ENCODE measurements at regions not wholly inside any gene's neighbourhood (a gene's known extent, or its start where the extent isn't known, plus 50 kb on each side); places are given as distances from the start of the nearest gene placed in this dataset.

DNA sequence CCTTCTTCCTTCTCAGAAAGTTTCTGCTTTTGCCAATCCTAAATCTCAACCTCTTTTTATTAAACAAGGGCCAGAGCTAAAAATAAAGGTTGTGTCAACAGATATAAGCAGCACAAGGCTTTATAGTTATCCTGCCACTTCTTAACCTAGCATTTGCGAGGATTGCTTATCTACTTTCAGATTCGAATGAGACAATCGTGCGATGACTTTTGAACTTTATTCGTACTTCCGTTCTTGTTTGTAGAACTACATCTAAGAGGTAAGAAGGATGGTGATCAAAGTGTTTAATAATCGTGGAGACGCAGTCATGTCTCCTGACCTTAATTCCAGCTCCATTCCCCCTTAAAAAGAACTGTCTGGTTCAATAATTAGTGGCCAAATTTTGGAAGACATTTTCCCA, 578.6 kb downstream of the PIK3C3 start:
- TF ChIP-seq, protein P1, sequence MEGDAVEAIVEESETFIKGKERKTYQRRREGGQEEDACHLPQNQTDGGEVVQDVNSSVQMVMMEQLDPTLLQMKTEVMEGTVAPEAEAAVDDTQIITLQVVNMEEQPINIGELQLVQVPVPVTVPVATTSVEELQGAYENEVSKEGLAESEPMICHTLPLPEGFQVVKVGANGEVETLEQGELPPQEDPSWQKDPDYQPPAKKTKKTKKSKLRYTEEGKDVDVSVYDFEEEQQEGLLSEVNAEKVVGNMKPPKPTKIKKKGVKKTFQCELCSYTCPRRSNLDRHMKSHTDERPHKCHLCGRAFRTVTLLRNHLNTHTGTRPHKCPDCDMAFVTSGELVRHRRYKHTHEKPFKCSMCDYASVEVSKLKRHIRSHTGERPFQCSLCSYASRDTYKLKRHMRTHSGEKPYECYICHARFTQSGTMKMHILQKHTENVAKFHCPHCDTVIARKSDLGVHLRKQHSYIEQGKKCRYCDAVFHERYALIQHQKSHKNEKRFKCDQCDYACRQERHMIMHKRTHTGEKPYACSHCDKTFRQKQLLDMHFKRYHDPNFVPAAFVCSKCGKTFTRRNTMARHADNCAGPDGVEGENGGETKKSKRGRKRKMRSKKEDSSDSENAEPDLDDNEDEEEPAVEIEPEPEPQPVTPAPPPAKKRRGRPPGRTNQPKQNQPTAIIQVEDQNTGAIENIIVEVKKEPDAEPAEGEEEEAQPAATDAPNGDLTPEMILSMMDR (IDR thresholded peaks at IDR 0.05): no peak
- no peak for TF ChIP-seq POLR2AphosphoS5 (IDR thresholded peaks at IDR 0.05; ENCODE audit: low read depth, low read length)
- TF ChIP-seq TAF1 (IDR thresholded peaks at IDR 0.05; ENCODE audit: borderline replicate concordance, low read depth, low read length): no peak
- TF ChIP-seq, protein P2, sequence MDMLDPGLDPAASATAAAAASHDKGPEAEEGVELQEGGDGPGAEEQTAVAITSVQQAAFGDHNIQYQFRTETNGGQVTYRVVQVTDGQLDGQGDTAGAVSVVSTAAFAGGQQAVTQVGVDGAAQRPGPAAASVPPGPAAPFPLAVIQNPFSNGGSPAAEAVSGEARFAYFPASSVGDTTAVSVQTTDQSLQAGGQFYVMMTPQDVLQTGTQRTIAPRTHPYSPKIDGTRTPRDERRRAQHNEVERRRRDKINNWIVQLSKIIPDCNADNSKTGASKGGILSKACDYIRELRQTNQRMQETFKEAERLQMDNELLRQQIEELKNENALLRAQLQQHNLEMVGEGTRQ (IDR thresholded peaks at IDR 0.05; ENCODE audit: borderline replicate concordance, low read depth, low read length): no peak
- TF ChIP-seq, protein P3, sequence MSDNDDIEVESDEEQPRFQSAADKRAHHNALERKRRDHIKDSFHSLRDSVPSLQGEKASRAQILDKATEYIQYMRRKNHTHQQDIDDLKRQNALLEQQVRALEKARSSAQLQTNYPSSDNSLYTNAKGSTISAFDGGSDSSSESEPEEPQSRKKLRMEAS (IDR thresholded peaks at IDR 0.05; ENCODE audit: low read depth): no peak
- no peak for TF ChIP-seq TCF12 (IDR thresholded peaks at IDR 0.05)
- TF ChIP-seq, protein P4, sequence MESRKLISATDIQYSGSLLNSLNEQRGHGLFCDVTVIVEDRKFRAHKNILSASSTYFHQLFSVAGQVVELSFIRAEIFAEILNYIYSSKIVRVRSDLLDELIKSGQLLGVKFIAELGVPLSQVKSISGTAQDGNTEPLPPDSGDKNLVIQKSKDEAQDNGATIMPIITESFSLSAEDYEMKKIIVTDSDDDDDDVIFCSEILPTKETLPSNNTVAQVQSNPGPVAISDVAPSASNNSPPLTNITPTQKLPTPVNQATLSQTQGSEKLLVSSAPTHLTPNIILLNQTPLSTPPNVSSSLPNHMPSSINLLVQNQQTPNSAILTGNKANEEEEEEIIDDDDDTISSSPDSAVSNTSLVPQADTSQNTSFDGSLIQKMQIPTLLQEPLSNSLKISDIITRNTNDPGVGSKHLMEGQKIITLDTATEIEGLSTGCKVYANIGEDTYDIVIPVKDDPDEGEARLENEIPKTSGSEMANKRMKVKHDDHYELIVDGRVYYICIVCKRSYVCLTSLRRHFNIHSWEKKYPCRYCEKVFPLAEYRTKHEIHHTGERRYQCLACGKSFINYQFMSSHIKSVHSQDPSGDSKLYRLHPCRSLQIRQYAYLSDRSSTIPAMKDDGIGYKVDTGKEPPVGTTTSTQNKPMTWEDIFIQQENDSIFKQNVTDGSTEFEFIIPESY (IDR thresholded peaks at IDR 0.05; ENCODE audit: borderline replicate concordance, low read depth): no peak
- TF ChIP-seq SMC3 (IDR thresholded peaks at IDR 0.05; ENCODE audit: low read depth, low read length): no peak
- TF ChIP-seq, protein P5, sequence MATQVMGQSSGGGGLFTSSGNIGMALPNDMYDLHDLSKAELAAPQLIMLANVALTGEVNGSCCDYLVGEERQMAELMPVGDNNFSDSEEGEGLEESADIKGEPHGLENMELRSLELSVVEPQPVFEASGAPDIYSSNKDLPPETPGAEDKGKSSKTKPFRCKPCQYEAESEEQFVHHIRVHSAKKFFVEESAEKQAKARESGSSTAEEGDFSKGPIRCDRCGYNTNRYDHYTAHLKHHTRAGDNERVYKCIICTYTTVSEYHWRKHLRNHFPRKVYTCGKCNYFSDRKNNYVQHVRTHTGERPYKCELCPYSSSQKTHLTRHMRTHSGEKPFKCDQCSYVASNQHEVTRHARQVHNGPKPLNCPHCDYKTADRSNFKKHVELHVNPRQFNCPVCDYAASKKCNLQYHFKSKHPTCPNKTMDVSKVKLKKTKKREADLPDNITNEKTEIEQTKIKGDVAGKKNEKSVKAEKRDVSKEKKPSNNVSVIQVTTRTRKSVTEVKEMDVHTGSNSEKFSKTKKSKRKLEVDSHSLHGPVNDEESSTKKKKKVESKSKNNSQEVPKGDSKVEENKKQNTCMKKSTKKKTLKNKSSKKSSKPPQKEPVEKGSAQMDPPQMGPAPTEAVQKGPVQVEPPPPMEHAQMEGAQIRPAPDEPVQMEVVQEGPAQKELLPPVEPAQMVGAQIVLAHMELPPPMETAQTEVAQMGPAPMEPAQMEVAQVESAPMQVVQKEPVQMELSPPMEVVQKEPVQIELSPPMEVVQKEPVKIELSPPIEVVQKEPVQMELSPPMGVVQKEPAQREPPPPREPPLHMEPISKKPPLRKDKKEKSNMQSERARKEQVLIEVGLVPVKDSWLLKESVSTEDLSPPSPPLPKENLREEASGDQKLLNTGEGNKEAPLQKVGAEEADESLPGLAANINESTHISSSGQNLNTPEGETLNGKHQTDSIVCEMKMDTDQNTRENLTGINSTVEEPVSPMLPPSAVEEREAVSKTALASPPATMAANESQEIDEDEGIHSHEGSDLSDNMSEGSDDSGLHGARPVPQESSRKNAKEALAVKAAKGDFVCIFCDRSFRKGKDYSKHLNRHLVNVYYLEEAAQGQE (IDR thresholded peaks at IDR 0.05; ENCODE audit: low read depth, low read length): no peak
- no peak for TF ChIP-seq EP300 (IDR thresholded peaks at IDR 0.05; ENCODE audit: borderline replicate concordance in 1 of 2, low read depth in 1 of 2, low read length in 1 of 2)
- TF ChIP-seq, protein P6, sequence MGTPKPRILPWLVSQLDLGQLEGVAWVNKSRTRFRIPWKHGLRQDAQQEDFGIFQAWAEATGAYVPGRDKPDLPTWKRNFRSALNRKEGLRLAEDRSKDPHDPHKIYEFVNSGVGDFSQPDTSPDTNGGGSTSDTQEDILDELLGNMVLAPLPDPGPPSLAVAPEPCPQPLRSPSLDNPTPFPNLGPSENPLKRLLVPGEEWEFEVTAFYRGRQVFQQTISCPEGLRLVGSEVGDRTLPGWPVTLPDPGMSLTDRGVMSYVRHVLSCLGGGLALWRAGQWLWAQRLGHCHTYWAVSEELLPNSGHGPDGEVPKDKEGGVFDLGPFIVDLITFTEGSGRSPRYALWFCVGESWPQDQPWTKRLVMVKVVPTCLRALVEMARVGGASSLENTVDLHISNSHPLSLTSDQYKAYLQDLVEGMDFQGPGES (IDR thresholded peaks at IDR 0.05; ENCODE audit: low read depth, low read length): no peak
- no peak for TF ChIP-seq YY1 (IDR thresholded peaks at IDR 0.05; ENCODE audit: low read depth)
- no peak for TF ChIP-seq FOXM1 (IDR thresholded peaks at IDR 0.05; ENCODE audit: low read depth)
